SKM-1 treated with dmso at 0.1 percent for 144 hours (cell line): ENCODE measurements at regions not wholly inside any gene's neighbourhood (a gene's known extent, or its start where the extent isn't known, plus 50 kb on each side); places are given as distances from the start of the nearest gene placed in this dataset.
"Not testable (repeated sequence)": the region's sequence is repeated elsewhere in the genome, so short reads cannot be mapped to it uniquely, and the experiment has no call there.

Source experiments
- DNase-seq: peaks from one replicate; lab custom pipeline; 2025; ENCODE audit not compliant: unreplicated experiment; lab: John Stamatoyannopoulos, UW

- no peak for DNase-seq
Measured at GRCh38 chr11:24124876-24125275, 372.0 kb upstream of the LUZP2 start.

- no peak for DNase-seq
Measured at GRCh38 chr11:24131698-24132097, 365.2 kb upstream of the LUZP2 start.

GRCh38 chr11:24132471-24132870 lies 364.4 kb upstream of the LUZP2 start:
- DNase-seq: no peak

- DNase-seq: no peak
Measured at GRCh38 chr11:24134879-24135589, 361.8 kb upstream of the LUZP2 start.

- no peak for DNase-seq
Measured at GRCh38 chr11:24142062-24142461, 354.8 kb upstream of the LUZP2 start.

GRCh38 chr11:24145411-24145810 lies 351.4 kb upstream of the LUZP2 start:
- no peak for DNase-seq

GRCh38 chr11:24153337-24153736 lies 343.5 kb upstream of the LUZP2 start:
- no peak for DNase-seq

- DNase-seq: no peak
Measured at GRCh38 chr11:24155792-24156191, 341.1 kb upstream of the LUZP2 start.

- DNase-seq: no peak
Measured at GRCh38 chr11:24157316-24157715, 339.5 kb upstream of the LUZP2 start.

- no peak for DNase-seq
Measured at GRCh38 chr11:24161587-24161986, 335.3 kb upstream of the LUZP2 start.

GRCh38 chr11:24163146-24163545 lies 333.7 kb upstream of the LUZP2 start:
- no peak for DNase-seq

GRCh38 chr11:24163841-24164240 lies 333.0 kb upstream of the LUZP2 start:
- no peak for DNase-seq

GRCh38 chr11:24171869-24172268 lies 325.0 kb upstream of the LUZP2 start:
- no peak for DNase-seq

GRCh38 chr11:24181395-24182047 lies 315.3 kb upstream of the LUZP2 start:
- no peak for DNase-seq

- DNase-seq: not testable (repeated sequence)
Measured at GRCh38 chr11:24185535-24185934, 311.3 kb upstream of the LUZP2 start.

GRCh38 chr11:24196733-24197132 lies 300.1 kb upstream of the LUZP2 start:
- no peak for DNase-seq

GRCh38 chr11:24198481-24198880 lies 298.4 kb upstream of the LUZP2 start:
- DNase-seq: no peak

- DNase-seq: no peak
Measured at GRCh38 chr11:24199461-24199860, 297.4 kb upstream of the LUZP2 start.

GRCh38 chr11:24206030-24206429 lies 290.8 kb upstream of the LUZP2 start:
- no peak for DNase-seq

- no peak for DNase-seq
Measured at GRCh38 chr11:24206511-24206910, 290.3 kb upstream of the LUZP2 start.

- no peak for DNase-seq
Measured at GRCh38 chr11:24216488-24216887, 280.4 kb upstream of the LUZP2 start.

GRCh38 chr11:24217319-24217718 lies 279.5 kb upstream of the LUZP2 start:
- DNase-seq: not testable (repeated sequence)

- no peak for DNase-seq
Measured at GRCh38 chr11:24225501-24225900, 271.4 kb upstream of the LUZP2 start.
